K562 (cell line): ENCODE measurements at regions not wholly inside any gene's neighbourhood (a gene's known extent, or its start where the extent isn't known, plus 50 kb on each side); places are given as distances from the start of the nearest gene placed in this dataset.

Experiments
- ATAC-seq: fragments of 200-7000 bp; cut with Tn5 transposase; 3 replicates; pipeline ENCODE4 v1.9.1; 2020; ENCODE audit warnings: moderate library complexity
- BruUV-seq: library from RNA; stranded (reverse); fragments of 400-500 nt; replicated peaks from 2 replicates; lab custom pipeline; 2021; lab: Mats Ljungman, UMichigan
- CTCF ChIA-PET: fragments of 300-600 bp; formaldehyde crosslinking; extraction: SDS; loops from one replicate; lab custom pipeline; 2021; ENCODE audit warnings: low intra/inter-chr PET ratio; lab: Yijun Ruan, JAX
- POLR2A ChIA-PET: fragments of 300-600, 350-650 bp; sonication (Branson Sonifier 250); formaldehyde crosslinking; extraction: SDS; loops from one replicate; lab custom pipeline; 2021; ENCODE audit warnings: antibody characterized with exemption, inconsistent platforms; lab: Yijun Ruan, JAX
- DNase-seq, 4 experiments: peaks; one replicate each; pipeline versions ENCODE4 v3.0.0 to v3.0.0-alpha.2; 2011 to 2018; ENCODE audit warnings: low spot score in 3 of 4, mixed read lengths in 3 of 4; ENCODE audit errors: extremely low read depth in 1 of 4
- FAIRE-seq: peaks from 2 replicates; lab custom pipeline; 2011; peaks lifted over from hg19 to GRCh38; lab: Jason Lieb, UNC
- H2AFZ ChIP-seq: 2 replicates; pipeline ENCODE4 v1.6.0; 2011; ENCODE audit warnings: low read depth, low read length, control low read depth, inconsistent platforms
- H3K27ac ChIP-seq: fragments of 200-600 bp; 3 replicates; pipeline ENCODE4 v1.8.0; 2011; ENCODE audit warnings: low read depth, mild to moderate bottlenecking, control low read depth, inconsistent platforms, low read length, moderate library complexity, mixed read lengths; ENCODE audit errors: extremely low read depth
- H3K27me3 ChIP-seq, 2 experiments: fragments of 300-600 bp in 1 of 2; 2 replicates in 1 of 2; 3 replicates in 1 of 2; pipeline versions ENCODE4 v1.6.0 to v1.8.0; 2011; ENCODE audit warnings: inconsistent platforms in 2 of 2, low read length in 2 of 2, mild to moderate bottlenecking in 1 of 2, mixed read lengths in 1 of 2, moderate library complexity in 1 of 2; ENCODE audit not compliant: control insufficient read depth in 2 of 2, insufficient read depth in 2 of 2
- H3K36me3 ChIP-seq: fragments of 300-600 bp; 3 replicates; pipeline ENCODE4 v1.8.0; 2011; ENCODE audit warnings: mild to moderate bottlenecking, low read length, inconsistent platforms; ENCODE audit not compliant: control insufficient read depth, insufficient read depth
- H3K4me1 ChIP-seq, 2 experiments: fragments of 200-600 bp in 1 of 2; replicated peaks in 1 of 2; 2 replicates in 1 of 2; 3 replicates in 1 of 2; pipeline versions ENCODE4 v1.5.1 to v1.8.0; 2011; ENCODE audit warnings: inconsistent platforms in 2 of 2, low read length in 2 of 2, mild to moderate bottlenecking in 1 of 2, mixed read lengths in 1 of 2, moderate library complexity in 1 of 2; ENCODE audit not compliant: control insufficient read depth in 2 of 2, insufficient read depth in 2 of 2
- H3K4me2 ChIP-seq: 2 replicates; pipeline ENCODE4 v1.6.1; 2011; ENCODE audit warnings: low read length, control low read depth, inconsistent platforms, mixed read lengths; ENCODE audit not compliant: insufficient read depth
- H3K4me3 ChIP-seq: fragments of 200-600 bp; sonication (generic), shearing (Covaris generic); 2 replicates; pipeline ENCODE4 v1.5.1; 2016; ENCODE audit warnings: control low read depth, inconsistent platforms
- H3K79me2 ChIP-seq: fragments of 200-600 bp; 3 replicates; pipeline ENCODE4 v1.8.0; 2011; ENCODE audit warnings: low read length, inconsistent platforms; ENCODE audit not compliant: control insufficient read depth, insufficient read depth
- H3K9ac ChIP-seq, 2 experiments: 2 replicates each; pipeline versions ENCODE4 v1.6.0 to v1.6.1; 2011; ENCODE audit warnings: low read depth in 2 of 2, low read length in 2 of 2, control low read depth in 1 of 2, inconsistent platforms in 1 of 2, mild to moderate bottlenecking in 1 of 2, mixed read lengths in 1 of 2; ENCODE audit not compliant: insufficient read depth in 1 of 2
- H3K9me1 ChIP-seq: one replicate; pipeline ENCODE4 v1.6.0; 2011; ENCODE audit warnings: inconsistent platforms, mild to moderate bottlenecking, low read length, moderate library complexity; ENCODE audit not compliant: control insufficient read depth, insufficient read depth
- H3K9me3 ChIP-seq: replicated peaks from 2 replicates; pipeline ENCODE4 v1.5.1; 2011; ENCODE audit warnings: low read depth, low read length, inconsistent platforms; ENCODE audit not compliant: control insufficient read depth, insufficient read depth
- H4K20me1 ChIP-seq: replicated peaks from 2 replicates; pipeline ENCODE4 v1.6.1; 2011; ENCODE audit warnings: low read length, inconsistent platforms, mixed read lengths; ENCODE audit not compliant: control insufficient read depth, insufficient read depth
- CBX3 ChIP-seq, 2 experiments: IDR thresholded peaks; 1 replicate in 1 of 2; 2 replicates in 1 of 2; pipeline ENCODE4 v1.6.1; 2012; ENCODE audit warnings: inconsistent platforms in 2 of 2, low read length in 2 of 2, borderline replicate concordance in 1 of 2, control low read depth in 1 of 2
- DPF2 ChIP-seq: fragments of 450-650 bp; IDR thresholded peaks from 2 replicates; pipeline ENCODE4 v1.6.1; 2016
- ESRRB ChIP-seq: fragments of 250-450 bp; sonication (Bioruptor Pico); IDR thresholded peaks from 2 replicates; pipeline ENCODE4 v1.5.0; 2020; ENCODE audit warnings: mild to moderate bottlenecking, moderate library complexity, borderline replicate concordance
- MBD1 ChIP-seq: fragments of 250-450 bp; sonication (Bioruptor Pico); IDR thresholded peaks from 2 replicates; pipeline ENCODE4 v1.8.0; 2022; ENCODE audit warnings: inconsistent platforms
- NEUROD1 ChIP-seq: fragments of 150-350 bp; IDR thresholded peaks from 2 replicates; pipeline ENCODE4 v1.6.1; 2014; ENCODE audit warnings: borderline replicate concordance, low read length, low read depth; ENCODE audit not compliant: partially characterized antibody
- RFX7 ChIP-seq: fragments of 250-450 bp; sonication (Bioruptor Pico); IDR thresholded peaks from 2 replicates; pipeline ENCODE4 v1.5.1; 2021; ENCODE audit warnings: mild to moderate bottlenecking
- TAF1 ChIP-seq: IDR thresholded peaks from 2 replicates; pipeline ENCODE4 v1.6.1; 2011; ENCODE audit warnings: mild to moderate bottlenecking, low read length, moderate library complexity; ENCODE audit not compliant: insufficient read depth, control insufficient read depth, severe bottlenecking; ENCODE audit errors: extremely low read depth
- ZNF133 ChIP-seq: fragments of 250-450 bp; sonication (Bioruptor Pico); IDR thresholded peaks from 2 replicates; pipeline ENCODE4 v1.4.0; 2020; ENCODE audit warnings: mild to moderate bottlenecking
- ZNF316 ChIP-seq: fragments of 450-650 bp; IDR thresholded peaks from 2 replicates; pipeline ENCODE4 v1.6.1; 2016
- ZNF592 ChIP-seq: fragments of 450-650 bp; IDR thresholded peaks from 2 replicates; pipeline ENCODE4 v1.6.1; 2017; ENCODE audit warnings: antibody characterized with exemption, mild to moderate bottlenecking
- ZNF699 ChIP-seq: fragments of 250-450 bp; sonication (Bioruptor Pico); IDR thresholded peaks from 2 replicates; pipeline ENCODE4 v1.8.0; 2021; ENCODE audit warnings: mild to moderate bottlenecking, moderate library complexity; ENCODE audit not compliant: insufficient replicate concordance
- ZNF740 ChIP-seq, 3 experiments: fragments of 200-800 bp in 1 of 3; sonication (Bioruptor generic) in 1 of 3; sonication (generic) in 1 of 3; formaldehyde crosslinking in 1 of 3; IDR thresholded peaks; 2 replicates each; pipeline versions ENCODE4 v1.6.1 to v1.8.0; 2016 to 2022; ENCODE audit warnings: mild to moderate bottlenecking in 2 of 3, missing compliant biosample characterization in 2 of 3, missing genetic modification characterization in 2 of 3, missing genetic modification reagents in 1 of 3
- WGBS: fragments of 100-300 bp; shearing (Covaris generic); methylation state at CpG from one replicate; pipeline ENCODE4 v1.1.6; 2016; ENCODE audit warnings: low coverage, mixed read lengths; ENCODE audit not compliant: insufficient coverage; ENCODE audit errors: missing lambda C conversion rate; 5-methylcytosine and 5-hydroxymethylcytosine counted together
- in situ Hi-C: fragments of 300-500 bp; cut with MboI; formaldehyde crosslinking; loops from 4 replicates; pipeline ENCODE4 v1.15.0; 2018; ENCODE audit warnings: inconsistent platforms, mixed read lengths
- intact Hi-C: fragments of 100-400 bp; cut with micrococcal nuclease; formaldehyde crosslinking; loops from 2 replicates; pipeline ENCODE4 v1.14.2; 2022

- TF ChIP-seq ZNF592 (no peak), DPF2 (no peak), ZNF316 (no peak), RFX7 (no peak)
Observed at GRCh38 chr2:217452928-217453327, 549.9 kb downstream of the TNS1 start (continued).

GRCh38 chr2:217451666-217452065 is 551.1 kb downstream of the TNS1 start:
- H3K27ac ChIP-seq, result no peak overlapping the region
- H4K20me1 ChIP-seq, result no peaks in the 10 kb centered on the region
- intact Hi-C loops, result no loop called here
- BruUV-seq, result no TSS peak
- ChIA-PET CTCF (no interaction called here), POLR2A (no interaction called here)
- 0% methylated on average over 2 of the region's 3 CpGs for WGBS
- H3K4me3 ChIP-seq, result no peak overlapping the region
- no peaks in the 10 kb centered on the region for H3K9me1 ChIP-seq
- in situ Hi-C loops, result no loop called here
- H2AFZ ChIP-seq, result no peak overlapping the region
- no peaks in the 10 kb centered on the region for H3K79me2 ChIP-seq
- no peak overlapping the region for H3K9ac ChIP-seq
- H3K4me2 ChIP-seq, result no peak overlapping the region
- no peak for FAIRE-seq
- H3K27me3 ChIP-seq, result no peaks in the 10 kb centered on the region
- H3K9me3 ChIP-seq, result no peaks in the 10 kb centered on the region
- no peaks in the 10 kb centered on the region for H3K36me3 ChIP-seq
- ATAC-seq, result no peak
- no peak for DNase-seq
- no peaks in the 10 kb centered on the region for H3K4me1 ChIP-seq
- TF ChIP-seq ESRRB (CRISPR knock-in tag) (no peak), MBD1 (no peak), NEUROD1 (no peak), TAF1 (no peak), CBX3 (IDR thresholded peaks at IDR 0.05; ENCODE audit: borderline replicate concordance in 1 of 2, low read length in 2 of 2) (no peak), ZNF740 (CRISPR knock-in tag; IDR thresholded peaks at IDR 0.05) (no peak), ZNF740 (tag; IDR thresholded peaks at IDR 0.05) (no peak), ZNF699 (CRISPR knock-in tag) (no peak), ZNF133 (CRISPR knock-in tag) (no peak)
